Eye (tissue), 1 donor: ENCODE measurements at regions not wholly inside any gene's neighbourhood (a gene's known extent, or its start where the extent isn't known, plus 50 kb on each side); places are given as distances from the start of the nearest gene placed in this dataset.
"Not testable (repeated sequence)": the region's sequence is repeated elsewhere in the genome, so short reads cannot be mapped to it uniquely, and the experiment has no call there.

Experiments
- DNase-seq: peaks from one replicate; pipeline ENCODE4 v3.0.0-alpha.2; 2015

- DNase-seq, result not testable (repeated sequence)
Observed at GRCh38 chr2:136266346-136266745, 148.4 kb upstream of the CXCR4 start.

GRCh38 chr2:136259551-136259950, 141.6 kb upstream of the CXCR4 start:
- no peak for DNase-seq

- DNase-seq, result no peak
Observed at GRCh38 chr2:136257893-136258292, 139.9 kb upstream of the CXCR4 start.

GRCh38 chr2:136255648-136256461, 137.9 kb upstream of the CXCR4 start:
- DNase-seq, result no peak

- DNase-seq, result no peak
Observed at GRCh38 chr2:136255127-136255526, 137.2 kb upstream of the CXCR4 start.

GRCh38 chr2:136254681-136255080, 136.7 kb upstream of the CXCR4 start:
- no peak for DNase-seq

- peak; percentile 38 for DNase-seq
Observed at GRCh38 chr2:136253288-136254004, 135.5 kb upstream of the CXCR4 start.

GRCh38 chr2:136251885-136252585, 134.1 kb upstream of the CXCR4 start:
- no peak for DNase-seq

GRCh38 chr2:136251197-136251884, 133.4 kb upstream of the CXCR4 start:
- no peak for DNase-seq

GRCh38 chr2:136250131-136250530, 132.2 kb upstream of the CXCR4 start:
- peak; percentile 18 for DNase-seq

GRCh38 chr2:136248907-136249306, 131.0 kb upstream of the CXCR4 start:
- peak; percentile 25 for DNase-seq

GRCh38 chr2:136248242-136248641, 130.3 kb upstream of the CXCR4 start:
- peak; percentile 66 for DNase-seq

- peak; percentile 68 for DNase-seq
Observed at GRCh38 chr2:136247204-136247950, 129.4 kb upstream of the CXCR4 start.

GRCh38 chr2:136246086-136246669, 128.2 kb upstream of the CXCR4 start:
- peak; percentile 76 for DNase-seq

GRCh38 chr2:136245211-136245610, 127.3 kb upstream of the CXCR4 start:
- no peak for DNase-seq

- no peak for DNase-seq
Observed at GRCh38 chr2:136244536-136244885, 126.6 kb upstream of the CXCR4 start.

GRCh38 chr2:136243638-136244535, 125.9 kb upstream of the CXCR4 start:
- peak; percentile 85 for DNase-seq

GRCh38 chr2:136242687-136243277, 124.8 kb upstream of the CXCR4 start:
- no peak for DNase-seq

GRCh38 chr2:136242100-136242499, 124.2 kb upstream of the CXCR4 start:
- no peak for DNase-seq

GRCh38 chr2:136239079-136239685, 121.2 kb upstream of the CXCR4 start:
- no peak for DNase-seq
